Stomach (tissue), 4 donors: ENCODE measurements at regions not wholly inside any gene's neighbourhood (a gene's known extent, or its start where the extent isn't known, plus 50 kb on each side); places are given as distances from the start of the nearest gene placed in this dataset.

ENCODE experiments used
- POLR2A ChIP-seq, 4 donors: fragments of 450-650 bp; IDR thresholded peaks; one replicate each; pipeline ENCODE4 v1.6.1; 2016; ENCODE audit warnings: antibody characterized with exemption in 4 of 4, control low read depth in 2 of 4, mild to moderate bottlenecking in 1 of 4, moderate library complexity in 1 of 4
- POLR2AphosphoS5 ChIP-seq, 3 donors: sonication (generic); formaldehyde crosslinking; IDR thresholded peaks; one replicate each; pipeline ENCODE4 v1.6.1; 2016; ENCODE audit warnings: antibody characterized with exemption in 3 of 3
- TF ChIP-seq, protein P1 (sequence below), 7 experiments: fragments of 450-650 bp in 4 of 7; fragments of 200-600 bp in 3 of 7; sonication (generic) in 3 of 7; IDR thresholded peaks; one replicate each; pipeline ENCODE4 v1.5.1; 2016 to 2019; ENCODE audit warnings: antibody characterized with exemption in 7 of 7, control low read depth in 2 of 7, mild to moderate bottlenecking in 1 of 7

DNA sequence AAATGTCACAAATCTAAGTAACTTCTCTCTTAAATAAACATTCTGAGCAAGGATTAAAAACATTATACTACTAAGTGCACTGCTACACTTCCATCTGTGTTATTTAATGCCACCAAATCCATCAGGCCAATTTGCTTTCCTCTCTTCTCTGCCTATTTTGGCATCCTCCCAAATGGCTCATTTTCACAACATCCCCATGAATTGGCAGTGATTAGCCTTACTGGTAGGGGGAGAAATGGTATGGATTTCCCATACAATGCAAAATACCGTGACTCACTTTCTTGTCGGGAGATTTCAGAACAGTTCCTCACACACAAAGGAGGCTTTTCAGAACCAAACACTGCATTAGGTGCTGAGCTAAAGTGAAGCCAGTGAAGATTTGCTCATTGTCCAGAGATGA, 195.7 kb downstream of the MIS18A start:
- TF ChIP-seq, protein P1, sequence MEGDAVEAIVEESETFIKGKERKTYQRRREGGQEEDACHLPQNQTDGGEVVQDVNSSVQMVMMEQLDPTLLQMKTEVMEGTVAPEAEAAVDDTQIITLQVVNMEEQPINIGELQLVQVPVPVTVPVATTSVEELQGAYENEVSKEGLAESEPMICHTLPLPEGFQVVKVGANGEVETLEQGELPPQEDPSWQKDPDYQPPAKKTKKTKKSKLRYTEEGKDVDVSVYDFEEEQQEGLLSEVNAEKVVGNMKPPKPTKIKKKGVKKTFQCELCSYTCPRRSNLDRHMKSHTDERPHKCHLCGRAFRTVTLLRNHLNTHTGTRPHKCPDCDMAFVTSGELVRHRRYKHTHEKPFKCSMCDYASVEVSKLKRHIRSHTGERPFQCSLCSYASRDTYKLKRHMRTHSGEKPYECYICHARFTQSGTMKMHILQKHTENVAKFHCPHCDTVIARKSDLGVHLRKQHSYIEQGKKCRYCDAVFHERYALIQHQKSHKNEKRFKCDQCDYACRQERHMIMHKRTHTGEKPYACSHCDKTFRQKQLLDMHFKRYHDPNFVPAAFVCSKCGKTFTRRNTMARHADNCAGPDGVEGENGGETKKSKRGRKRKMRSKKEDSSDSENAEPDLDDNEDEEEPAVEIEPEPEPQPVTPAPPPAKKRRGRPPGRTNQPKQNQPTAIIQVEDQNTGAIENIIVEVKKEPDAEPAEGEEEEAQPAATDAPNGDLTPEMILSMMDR (IDR thresholded peaks at IDR 0.05), result no peak
- no peak for TF ChIP-seq POLR2A (IDR thresholded peaks at IDR 0.05)
- TF ChIP-seq POLR2AphosphoS5 (IDR thresholded peaks at IDR 0.05), result no peak
